ENCODE measurements at regions not wholly inside any gene's neighbourhood (a gene's known extent, or its start where the extent isn't known, plus 50 kb on each side); places are given as distances from the start of the nearest gene placed in this dataset.

- H3K79me2 ChIP-seq (ENCODE audit: insufficient read depth, low read length), result no peaks in the 10 kb centered on the region
- no peak overlapping the region for H2AFZ ChIP-seq (ENCODE audit: low read depth, low read length)
- no peaks in the 10 kb centered on the region for H4K20me1 ChIP-seq (ENCODE audit: insufficient read depth, low read length)
- H3K4me1 Mint-ChIP-seq (ENCODE audit: low read depth, unreplicated experiment), result peaks cover 10% of the 10 kb centered on the region
- H3K36me3 Mint-ChIP-seq (ENCODE audit: low read depth, unreplicated experiment), result no peaks in the 10 kb centered on the region
- TF ChIP-seq, protein P1, sequence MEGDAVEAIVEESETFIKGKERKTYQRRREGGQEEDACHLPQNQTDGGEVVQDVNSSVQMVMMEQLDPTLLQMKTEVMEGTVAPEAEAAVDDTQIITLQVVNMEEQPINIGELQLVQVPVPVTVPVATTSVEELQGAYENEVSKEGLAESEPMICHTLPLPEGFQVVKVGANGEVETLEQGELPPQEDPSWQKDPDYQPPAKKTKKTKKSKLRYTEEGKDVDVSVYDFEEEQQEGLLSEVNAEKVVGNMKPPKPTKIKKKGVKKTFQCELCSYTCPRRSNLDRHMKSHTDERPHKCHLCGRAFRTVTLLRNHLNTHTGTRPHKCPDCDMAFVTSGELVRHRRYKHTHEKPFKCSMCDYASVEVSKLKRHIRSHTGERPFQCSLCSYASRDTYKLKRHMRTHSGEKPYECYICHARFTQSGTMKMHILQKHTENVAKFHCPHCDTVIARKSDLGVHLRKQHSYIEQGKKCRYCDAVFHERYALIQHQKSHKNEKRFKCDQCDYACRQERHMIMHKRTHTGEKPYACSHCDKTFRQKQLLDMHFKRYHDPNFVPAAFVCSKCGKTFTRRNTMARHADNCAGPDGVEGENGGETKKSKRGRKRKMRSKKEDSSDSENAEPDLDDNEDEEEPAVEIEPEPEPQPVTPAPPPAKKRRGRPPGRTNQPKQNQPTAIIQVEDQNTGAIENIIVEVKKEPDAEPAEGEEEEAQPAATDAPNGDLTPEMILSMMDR (IDR thresholded peaks at IDR 0.05; ENCODE audit: insufficient read depth, low read depth, low read length), result no peak
- no peak for TF ChIP-seq EZH2 (IDR thresholded peaks at IDR 0.05; ENCODE audit: insufficient read depth, low read length)
- no peaks in the 10 kb centered on the region for H3K9me3 Mint-ChIP-seq (ENCODE audit: unreplicated experiment)
- H3K4me3 ChIP-seq (ENCODE audit: insufficient read depth, low read depth, low read length), result no peak overlapping the region
- no peak for FAIRE-seq
- no peak overlapping the region for H3K9ac ChIP-seq (ENCODE audit: low read length)
- H3K27ac Mint-ChIP-seq (ENCODE audit: unreplicated experiment), result no peak overlapping the region
- no peaks in the 10 kb centered on the region for H3K36me3 ChIP-seq (ENCODE audit: insufficient read depth, low read length)
- no peak overlapping the region for H3K4me2 ChIP-seq (ENCODE audit: low read length)
- H3K4me1 ChIP-seq (ENCODE audit: insufficient read depth, low read length), result no peaks in the 10 kb centered on the region
- H3K4me3 Mint-ChIP-seq (ENCODE audit: unreplicated experiment), result no peak overlapping the region
- H3K27me3 Mint-ChIP-seq (ENCODE audit: low read depth, unreplicated experiment), result no peaks in the 10 kb centered on the region
- no peak for DNase-seq (ENCODE audit: low read depth)
- H3K27me3 ChIP-seq (ENCODE audit: insufficient read depth, low read length), result no peaks in the 10 kb centered on the region
- H3K27ac ChIP-seq (ENCODE audit: low read depth, low read length), result no peak overlapping the region
- H3K9me3 ChIP-seq (ENCODE audit: insufficient read depth, low read depth, low read length), result no peaks in the 10 kb centered on the region
These were observed 204.7 kb upstream of the CASK start for GRCh38 chrX:42128020-42128419.

GRCh38 chrX:42127563-42127962 lies 204.2 kb upstream of the CASK start:
- Mint-ChIP-seq H3K27ac (ENCODE audit: unreplicated experiment) (no peak overlapping the region), H3K27me3 (ENCODE audit: low read depth, unreplicated experiment) (no peaks in the 10 kb centered on the region), H3K4me1 (ENCODE audit: low read depth, unreplicated experiment) (peaks cover 9% of the 10 kb centered on the region), H3K36me3 (ENCODE audit: low read depth, unreplicated experiment) (no peaks in the 10 kb centered on the region), H3K4me3 (ENCODE audit: unreplicated experiment) (no peak overlapping the region), H3K9me3 (ENCODE audit: unreplicated experiment) (no peaks in the 10 kb centered on the region)
- DNase-seq (ENCODE audit: low read depth) (no peak), FAIRE-seq (no peak)
- no peak for TF ChIP-seq EZH2 (IDR thresholded peaks at IDR 0.05; ENCODE audit: insufficient read depth, low read length)
- TF ChIP-seq, protein P1 (IDR thresholded peaks at IDR 0.05; ENCODE audit: insufficient read depth, low read depth, low read length), result no peak
- Histone ChIP-seq H4K20me1 (ENCODE audit: insufficient read depth, low read length) (no peaks in the 10 kb centered on the region), H3K9ac (ENCODE audit: low read length) (no peak overlapping the region), H3K36me3 (ENCODE audit: insufficient read depth, low read length) (no peaks in the 10 kb centered on the region), H3K27ac (ENCODE audit: low read depth, low read length) (no peak overlapping the region), H3K4me2 (ENCODE audit: low read length) (no peak overlapping the region), H2AFZ (ENCODE audit: low read depth, low read length) (no peak overlapping the region), H3K27me3 (ENCODE audit: insufficient read depth, low read length) (no peaks in the 10 kb centered on the region), H3K4me3 (ENCODE audit: insufficient read depth, low read depth, low read length) (no peak overlapping the region), H3K79me2 (ENCODE audit: insufficient read depth, low read length) (no peaks in the 10 kb centered on the region), H3K4me1 (ENCODE audit: insufficient read depth, low read length) (no peaks in the 10 kb centered on the region), H3K9me3 (ENCODE audit: insufficient read depth, low read depth, low read length) (no peaks in the 10 kb centered on the region)

GRCh38 chrX:42123369-42123768 lies 200.0 kb upstream of the CASK start:
- FAIRE-seq (peak; percentile 29), DNase-seq (ENCODE audit: low read depth) (no peak)

More at GRCh38 chrX:42123369-42123768, 200.0 kb upstream of the CASK start:
- no peak overlapping the region for H3K4me3 ChIP-seq (ENCODE audit: insufficient read depth, low read depth, low read length)
- H3K27ac ChIP-seq (ENCODE audit: low read depth, low read length), result no peak overlapping the region
- no peak overlapping the region for H3K4me3 Mint-ChIP-seq (ENCODE audit: unreplicated experiment)
- no peak overlapping the region for H3K4me2 ChIP-seq (ENCODE audit: low read length)
- no peaks in the 10 kb centered on the region for H3K4me1 ChIP-seq (ENCODE audit: insufficient read depth, low read length)
- H3K9ac ChIP-seq (ENCODE audit: low read length), result no peak overlapping the region
- H3K27ac Mint-ChIP-seq (ENCODE audit: unreplicated experiment), result no peak overlapping the region
- H3K4me1 Mint-ChIP-seq (ENCODE audit: low read depth, unreplicated experiment), result peaks cover 2% of the 10 kb centered on the region
- H3K36me3 ChIP-seq (ENCODE audit: insufficient read depth, low read length), result no peaks in the 10 kb centered on the region
- H3K9me3 ChIP-seq (ENCODE audit: insufficient read depth, low read depth, low read length), result no peaks in the 10 kb centered on the region
- no peaks in the 10 kb centered on the region for H3K27me3 Mint-ChIP-seq (ENCODE audit: low read depth, unreplicated experiment)
- no peaks in the 10 kb centered on the region for H3K79me2 ChIP-seq (ENCODE audit: insufficient read depth, low read length)
- no peaks in the 10 kb centered on the region for H3K27me3 ChIP-seq (ENCODE audit: insufficient read depth, low read length)
- H3K36me3 Mint-ChIP-seq (ENCODE audit: low read depth, unreplicated experiment), result no peaks in the 10 kb centered on the region
- H4K20me1 ChIP-seq (ENCODE audit: insufficient read depth, low read length), result no peaks in the 10 kb centered on the region
- no peak for TF ChIP-seq EZH2 (IDR thresholded peaks at IDR 0.05; ENCODE audit: insufficient read depth, low read length)
- TF ChIP-seq, protein P1 (IDR thresholded peaks at IDR 0.05; ENCODE audit: insufficient read depth, low read depth, low read length), result no peak
- H2AFZ ChIP-seq (ENCODE audit: low read depth, low read length), result no peak overlapping the region
- H3K9me3 Mint-ChIP-seq (ENCODE audit: unreplicated experiment), result no peaks in the 10 kb centered on the region
